Stimulated activated CD8-positive, alpha-beta memory T cell treated with anti-CD3 and anti-CD28 coated beads, Interleukin-15, amount 100 ng/mL, for 48 hours (primary cell): ENCODE measurements at regions not wholly inside any gene's neighbourhood (a gene's known extent, or its start where the extent isn't known, plus 50 kb on each side); places are given as distances from the start of the nearest gene placed in this dataset.

ENCODE experiments used
- DNase-seq, 2 donors: peaks; one replicate each; pipeline ENCODE4 v3.0.0-alpha.2; 2020; ENCODE audit warnings: low read depth in 2 of 2

- no peak for DNase-seq
These were observed 188.6 kb downstream of the RBFOX3 start for GRCh38 chr17:79422236-79422635.

DNA sequence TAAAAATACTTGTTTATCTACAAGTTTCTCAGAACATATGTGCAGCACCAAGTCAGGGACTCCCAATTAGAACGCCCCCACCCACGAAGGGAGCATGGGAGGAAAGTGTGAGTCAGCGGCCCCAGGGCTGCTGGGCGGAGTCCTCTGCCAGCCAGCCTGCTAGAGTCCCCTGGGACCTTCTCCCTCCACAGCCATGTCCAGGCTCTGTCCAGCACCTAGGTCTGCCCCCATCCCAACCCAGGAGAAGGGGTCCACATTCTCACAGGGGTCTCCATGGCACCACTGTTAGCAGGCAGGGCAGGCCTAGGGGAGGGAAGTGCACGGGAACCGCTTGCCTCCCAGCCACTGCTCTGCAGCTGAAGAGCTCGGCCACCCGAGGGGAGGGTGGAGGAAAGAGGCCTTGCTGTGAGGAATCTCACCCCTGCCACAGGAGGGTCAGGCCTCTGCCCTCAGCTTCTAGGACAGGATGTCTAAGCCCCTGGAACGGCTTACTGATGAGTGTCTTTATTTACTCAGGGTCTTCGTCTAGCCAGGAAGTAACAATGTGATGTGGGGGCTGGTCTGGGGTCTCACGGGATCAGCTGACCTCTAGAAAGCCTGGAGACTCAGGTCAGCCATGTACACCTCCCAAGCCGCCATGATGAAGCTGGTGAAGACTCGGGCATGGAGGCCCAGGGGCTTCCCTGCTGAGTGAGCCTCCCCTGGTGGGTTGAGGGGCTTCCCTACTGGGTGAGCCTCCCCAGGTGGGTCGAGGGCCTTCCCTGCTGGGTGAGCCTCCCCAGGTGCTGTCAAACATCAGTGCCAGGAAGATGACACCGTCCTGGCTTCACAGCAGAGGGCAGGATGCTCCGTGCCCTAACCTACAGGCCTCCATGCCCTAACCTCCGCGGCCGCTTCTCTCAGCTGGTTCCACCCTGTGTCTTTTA lies 190.3 kb downstream of the RBFOX3 start:
- peak; percentile 21 to 31 for DNase-seq

DNA sequence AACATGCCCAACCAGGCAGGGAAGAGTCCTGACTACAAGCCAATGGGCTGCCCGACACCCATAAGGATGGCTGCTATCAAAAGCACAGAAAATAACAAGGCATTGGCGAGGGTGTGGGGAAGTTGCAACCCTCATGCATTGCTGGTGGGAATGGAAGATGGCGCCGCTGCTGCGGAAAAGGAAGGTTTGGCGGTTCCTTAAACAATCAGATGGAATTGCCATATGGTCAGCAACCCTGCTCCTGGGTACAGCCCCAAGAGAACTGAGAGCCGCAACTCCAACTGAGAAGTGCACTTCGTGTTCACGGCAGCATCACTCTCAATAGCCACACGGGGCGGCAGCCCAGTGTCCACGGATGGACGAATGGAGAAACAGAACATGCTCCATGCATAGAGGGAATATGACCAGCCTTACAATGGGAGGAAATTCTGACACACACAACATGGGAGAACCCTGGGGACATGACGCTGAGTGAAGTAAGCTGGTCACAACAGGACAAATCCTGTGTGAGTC lies 193.3 kb downstream of the RBFOX3 start:
- no peak for DNase-seq

- no peak for DNase-seq
These were observed 194.9 kb downstream of the RBFOX3 start for GRCh38 chr17:79415909-79416308.

DNA sequence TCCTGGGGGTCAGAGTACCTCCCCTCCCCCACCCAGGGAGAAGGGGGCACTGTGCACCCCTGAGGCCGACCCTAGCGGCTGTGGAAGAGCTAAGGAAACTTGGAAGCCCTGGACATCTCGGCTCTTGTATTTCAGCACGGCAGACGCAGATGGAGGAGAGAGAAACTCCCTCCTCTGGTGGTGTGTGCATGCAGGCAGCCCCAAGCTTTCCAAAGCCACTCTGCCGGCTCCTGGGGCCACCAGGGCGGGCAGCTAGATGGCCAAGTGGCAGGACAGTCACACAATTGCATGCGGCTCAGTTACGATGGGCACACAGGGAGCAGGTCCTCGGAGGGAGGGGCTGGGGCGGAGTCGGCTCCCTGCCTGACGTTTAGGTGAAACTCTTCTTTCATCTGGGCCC lies 195.5 kb downstream of the RBFOX3 start:
- DNase-seq = no peak

- no peak for DNase-seq
These were observed 196.0 kb downstream of the RBFOX3 start for GRCh38 chr17:79414793-79415211.

- no peak for DNase-seq
These were observed 196.6 kb downstream of the RBFOX3 start for GRCh38 chr17:79414063-79414792.

DNA sequence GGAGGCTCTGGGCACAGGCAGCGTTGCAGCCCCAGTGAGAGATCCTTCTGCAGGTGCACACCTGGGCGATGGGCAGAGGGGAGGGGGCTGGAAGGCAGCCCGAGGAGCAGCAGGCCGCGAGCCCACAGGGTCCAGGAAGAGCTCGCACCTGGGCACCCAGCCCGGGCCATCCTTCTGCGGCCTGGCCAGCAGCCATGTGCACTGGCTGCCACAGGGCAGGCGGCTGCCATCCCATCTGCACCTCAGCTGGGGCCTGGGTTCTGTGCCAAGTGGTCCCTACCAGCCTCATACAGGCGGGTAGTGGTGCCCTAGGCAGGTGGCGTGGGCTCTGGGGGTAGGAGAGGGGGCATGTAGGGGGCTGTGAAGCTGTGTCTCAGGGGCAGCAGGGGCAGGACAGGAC lies 197.2 kb downstream of the RBFOX3 start:
- DNase-seq = no peak

DNA sequence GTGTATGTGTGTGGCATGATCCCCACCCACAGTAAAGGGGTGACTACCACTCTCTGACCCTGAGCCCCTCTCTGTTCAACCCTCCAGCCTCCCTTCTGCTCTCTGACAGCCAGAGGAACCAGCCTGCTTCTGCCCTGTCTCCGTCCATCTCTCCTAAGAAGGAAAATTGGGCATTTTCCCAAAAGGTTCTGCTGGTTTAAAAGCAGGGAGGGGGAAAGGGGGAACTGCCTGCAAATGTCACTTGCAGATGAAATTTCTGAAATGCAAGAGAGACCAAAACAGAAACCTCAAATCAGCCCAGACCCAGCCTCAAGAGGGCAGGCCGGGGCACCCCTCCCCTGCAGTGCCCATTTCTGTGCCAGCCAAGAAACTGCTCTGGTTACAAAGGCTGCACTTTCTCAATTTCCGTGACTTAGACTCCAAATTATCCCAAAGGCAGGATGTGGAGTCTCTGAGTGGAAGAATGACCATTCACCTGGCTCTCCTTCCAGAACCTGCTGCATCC lies 197.9 kb downstream of the RBFOX3 start:
- DNase-seq = no peak

- DNase-seq = no peak
These were observed 198.7 kb downstream of the RBFOX3 start for GRCh38 chr17:79412110-79412509.

DNA sequence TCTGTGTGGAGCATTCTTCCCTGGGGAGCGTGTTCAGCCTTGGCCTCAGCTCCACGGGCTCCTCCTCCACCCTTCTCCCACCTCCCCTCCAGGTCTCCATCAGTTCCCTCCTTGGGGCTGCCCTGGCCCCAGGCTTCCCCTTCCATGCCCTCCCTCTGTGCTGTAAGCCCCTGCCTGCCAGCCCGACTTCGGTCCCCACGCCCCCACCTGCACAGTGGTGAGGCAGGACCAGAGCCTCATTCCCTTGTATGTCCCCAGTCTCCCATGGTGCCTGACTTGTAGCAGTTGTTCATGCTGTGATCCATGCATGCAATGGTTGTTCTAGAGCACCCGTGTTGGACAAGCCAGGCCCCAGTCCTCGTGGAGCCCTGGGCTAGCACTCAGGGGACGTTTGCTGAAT lies 199.4 kb downstream of the RBFOX3 start:
- DNase-seq = no peak

DNA sequence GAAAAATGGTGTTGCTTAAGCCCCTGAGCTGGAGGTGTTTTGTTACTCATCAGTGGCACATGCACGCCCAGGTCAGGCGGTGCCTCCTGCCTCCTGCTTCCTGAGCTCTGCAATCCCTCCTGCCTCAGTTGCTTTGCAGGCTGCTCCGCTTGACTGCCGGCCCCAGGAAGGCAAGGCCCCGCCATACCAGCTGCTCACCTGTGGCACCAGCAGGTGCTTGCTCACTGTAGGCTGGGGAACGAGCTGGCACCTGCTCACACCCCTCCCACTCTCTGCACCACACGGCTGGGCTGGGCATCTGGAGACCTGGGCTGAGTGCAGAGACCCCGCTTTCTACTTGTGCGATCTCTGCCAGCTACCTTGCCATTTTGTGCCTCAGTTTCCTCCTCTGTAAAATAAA lies 200.2 kb downstream of the RBFOX3 start:
- DNase-seq = no peak

- no peak for DNase-seq
These were observed 202.6 kb downstream of the RBFOX3 start for GRCh38 chr17:79408251-79408650.

- no peak for DNase-seq
These were observed 203.5 kb downstream of the RBFOX3 start for GRCh38 chr17:79407385-79407784.

DNA sequence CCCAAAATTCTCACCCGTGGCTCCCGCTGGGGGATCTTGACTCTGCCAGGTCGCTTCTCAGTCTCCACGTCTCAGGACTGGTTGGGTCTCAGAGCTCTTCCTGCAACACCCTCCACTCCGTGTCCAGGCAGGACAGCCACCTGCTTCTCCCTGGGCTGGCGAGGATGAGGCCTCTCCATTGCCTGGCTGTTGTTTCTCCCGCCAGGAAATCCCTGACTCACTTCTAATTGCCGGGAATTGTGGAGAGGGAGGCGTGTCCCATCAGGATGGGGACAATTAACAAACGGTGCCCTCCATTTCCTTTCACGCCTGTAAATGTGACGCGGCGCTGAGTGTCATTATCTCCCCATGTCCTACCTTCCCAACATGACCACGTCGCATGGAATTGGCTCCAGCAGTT lies 204.5 kb downstream of the RBFOX3 start:
- no peak for DNase-seq

GRCh38 chr17:79405823-79406222 lies 205.0 kb downstream of the RBFOX3 start:
- DNase-seq = no peak

- no peak for DNase-seq
These were observed 206.5 kb downstream of the RBFOX3 start for GRCh38 chr17:79404136-79404911.

GRCh38 chr17:79401704-79402674 lies 208.9 kb downstream of the RBFOX3 start:
- DNase-seq = no peak

GRCh38 chr17:79400989-79401703 lies 209.7 kb downstream of the RBFOX3 start:
- DNase-seq = peak; percentile 32 to 35

GRCh38 chr17:79399610-79400144 lies 211.2 kb downstream of the RBFOX3 start:
- DNase-seq = no peak
